Tibial nerve (tissue), 4 donors: ENCODE measurements at regions not wholly inside any gene's neighbourhood (a gene's known extent, or its start where the extent isn't known, plus 50 kb on each side); places are given as distances from the start of the nearest gene placed in this dataset.

ENCODE experiments used
- CTCF ChIP-seq, 5 experiments: fragments of 200-600 bp in 3 of 5; fragments of 450-650 bp in 2 of 5; sonication (generic) in 3 of 5; IDR thresholded peaks; one replicate each; pipeline ENCODE4 v1.5.1; 2016 to 2019; ENCODE audit warnings: antibody characterized with exemption in 5 of 5, mild to moderate bottlenecking in 3 of 5, moderate library complexity in 2 of 5
- EP300 ChIP-seq, 2 donors: sonication (generic); formaldehyde crosslinking; IDR thresholded peaks; one replicate each; pipeline ENCODE4 v1.6.1; 2017; ENCODE audit warnings: antibody characterized with exemption in 2 of 2, mild to moderate bottlenecking in 1 of 2

DNA sequence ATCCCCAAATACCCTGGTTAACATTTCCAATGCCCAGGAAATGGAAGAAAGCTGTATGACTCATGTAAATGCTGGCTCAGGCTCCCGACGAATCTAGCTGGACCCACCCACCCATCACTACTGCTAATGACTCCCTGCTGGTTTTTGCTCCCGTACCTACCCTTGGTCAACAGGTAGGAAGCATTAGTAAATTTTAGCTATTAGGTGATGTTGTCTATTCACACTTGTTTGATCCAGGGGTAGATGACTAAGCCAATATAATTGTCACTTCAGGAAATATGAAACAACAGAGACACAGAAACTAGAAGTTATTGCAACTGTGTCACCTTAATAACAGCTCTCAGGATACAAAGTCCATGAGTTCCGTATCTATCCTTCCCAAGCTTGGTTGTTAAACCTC, 94.4 kb upstream of the BEND6 start:
- TF ChIP-seq CTCF (IDR thresholded peaks at IDR 0.05) (no peak), EP300 (IDR thresholded peaks at IDR 0.05) (no peak)
